GM06990 (cell line): ENCODE measurements at regions not wholly inside any gene's neighbourhood (a gene's known extent, or its start where the extent isn't known, plus 50 kb on each side); places are given as distances from the start of the nearest gene placed in this dataset.

ENCODE experiments used
- DNase-seq: peaks from one replicate; pipeline ENCODE4 v3.0.0-alpha.2; 2011; ENCODE audit not compliant: insufficient read length; ENCODE audit errors: extremely low read depth
- H3K27me3 ChIP-seq: replicated peaks from 2 replicates; pipeline ENCODE4 v1.6.0; 2011; ENCODE audit warnings: low read length; ENCODE audit not compliant: control insufficient read depth, insufficient read depth
- H3K36me3 ChIP-seq: 2 replicates; pipeline ENCODE4 v1.5.1; 2011; ENCODE audit warnings: low read length; ENCODE audit not compliant: control insufficient read depth, insufficient read depth
- H3K4me3 ChIP-seq: replicated peaks from 2 replicates; pipeline ENCODE4 v1.5.1; 2011; ENCODE audit warnings: low read depth, mild to moderate bottlenecking, control low read depth, low read length
- CTCF ChIP-seq: IDR thresholded peaks from 2 replicates; pipeline ENCODE4 v1.5.1; 2011; ENCODE audit warnings: low read length, control low read depth, mild to moderate bottlenecking, inconsistent platforms; ENCODE audit not compliant: insufficient read depth, poor library complexity, severe bottlenecking

- DNase-seq, result no peak
- H3K36me3 ChIP-seq, result no peaks in the 10 kb centered on the region
- no peak overlapping the region for H3K4me3 ChIP-seq
- no peak for TF ChIP-seq CTCF
- H3K27me3 ChIP-seq, result no peaks in the 10 kb centered on the region
Measured at GRCh38 chr5:175243441-175243840, 200.5 kb downstream of the DRD1 start.

GRCh38 chr5:175242207-175242606 is 201.8 kb downstream of the DRD1 start:
- Histone ChIP-seq H3K4me3 (no peak overlapping the region), H3K36me3 (no peaks in the 10 kb centered on the region), H3K27me3 (no peaks in the 10 kb centered on the region)
- DNase-seq, result no peak
- TF ChIP-seq CTCF, result no peak

- no peak for DNase-seq
- Histone ChIP-seq H3K4me3 (no peak overlapping the region), H3K36me3 (no peaks in the 10 kb centered on the region), H3K27me3 (no peaks in the 10 kb centered on the region; the same call in 1 of the 2 replicates)
- no peak for TF ChIP-seq CTCF
Measured at GRCh38 chr5:175238326-175238725, 205.7 kb downstream of the DRD1 start.

GRCh38 chr5:175236176-175236575 is 207.8 kb downstream of the DRD1 start:
- no peak for DNase-seq
- no peak for TF ChIP-seq CTCF
- H3K36me3 ChIP-seq, result no peaks in the 10 kb centered on the region
- no peaks in the 10 kb centered on the region; the same call in 1 of the 2 replicates for H3K27me3 ChIP-seq
- H3K4me3 ChIP-seq, result no peak overlapping the region

GRCh38 chr5:175235251-175235960 is 208.6 kb downstream of the DRD1 start:
- no peak for DNase-seq
- no peak for TF ChIP-seq CTCF
- no peaks in the 10 kb centered on the region; the same call in 1 of the 2 replicates for H3K27me3 ChIP-seq

More at GRCh38 chr5:175235251-175235960, 208.6 kb downstream of the DRD1 start:
- Histone ChIP-seq H3K36me3 (no peaks in the 10 kb centered on the region), H3K4me3 (no peak overlapping the region)
